ENCODE measurements at regions not wholly inside any gene's neighbourhood (a gene's known extent, or its start where the extent isn't known, plus 50 kb on each side); places are given as distances from the start of the nearest gene placed in this dataset.
"Not testable (repeated sequence)": the region's sequence is repeated elsewhere in the genome, so short reads cannot be mapped to it uniquely, and the experiment has no call there.

- no peaks in the 10 kb centered on the region for H3K36me3 Mint-ChIP-seq (ENCODE audit: insufficient read depth)
- H3K4me3 Mint-ChIP-seq = no peak overlapping the region
- no peaks in the 10 kb centered on the region for H3K9me3 Mint-ChIP-seq
- ATAC-seq (no peak), DNase-seq (no peak)
- H3K27me3 Mint-ChIP-seq (ENCODE audit: low read depth) = peaks cover 30% of the 10 kb centered on the region
- no peaks in the 10 kb centered on the region for H3K4me1 Mint-ChIP-seq (ENCODE audit: low read depth)
Measured at GRCh38 chr10:25104441-25104840, 70.4 kb upstream of the GPR158 start.

- ATAC-seq = no peak
- H3K36me3 Mint-ChIP-seq (ENCODE audit: insufficient read depth) = no peaks in the 10 kb centered on the region
Measured at GRCh38 chr10:25105262-25105661, 69.5 kb upstream of the GPR158 start.

GRCh38 chr10:25105743-25106260, 69.0 kb upstream of the GPR158 start:
- H3K36me3 Mint-ChIP-seq (ENCODE audit: insufficient read depth) = no peaks in the 10 kb centered on the region
- no peaks in the 10 kb centered on the region for H3K4me1 Mint-ChIP-seq (ENCODE audit: low read depth)
- DNase-seq = no peak
- H3K4me3 Mint-ChIP-seq = no peak overlapping the region
- H3K9me3 Mint-ChIP-seq = no peaks in the 10 kb centered on the region
- peaks cover 27% of the 10 kb centered on the region for H3K27me3 Mint-ChIP-seq (ENCODE audit: low read depth)
- no peak for ATAC-seq

More at GRCh38 chr10:25105262-25105661, 69.5 kb upstream of the GPR158 start:
- H3K9me3 Mint-ChIP-seq = no peaks in the 10 kb centered on the region
- H3K27me3 Mint-ChIP-seq (ENCODE audit: low read depth) = peaks cover 30% of the 10 kb centered on the region
- no peaks in the 10 kb centered on the region for H3K4me1 Mint-ChIP-seq (ENCODE audit: low read depth)
- no peak overlapping the region for H3K4me3 Mint-ChIP-seq
- DNase-seq = no peak

- no peaks in the 10 kb centered on the region for H3K36me3 Mint-ChIP-seq (ENCODE audit: insufficient read depth)
- H3K9me3 Mint-ChIP-seq = no peaks in the 10 kb centered on the region
- no peak for ATAC-seq
- no peak overlapping the region for H3K4me3 Mint-ChIP-seq
- H3K4me1 Mint-ChIP-seq (ENCODE audit: low read depth) = no peaks in the 10 kb centered on the region
- H3K27me3 Mint-ChIP-seq (ENCODE audit: low read depth) = peaks cover 17% of the 10 kb centered on the region
- DNase-seq = no peak
Measured at GRCh38 chr10:25107756-25108155, 67.0 kb upstream of the GPR158 start.

GRCh38 chr10:25109896-25110295, 64.9 kb upstream of the GPR158 start:
- H3K27me3 Mint-ChIP-seq (ENCODE audit: low read depth) = peaks cover 18% of the 10 kb centered on the region
- H3K36me3 Mint-ChIP-seq (ENCODE audit: insufficient read depth); H3K4me3 Mint-ChIP-seq; ATAC-seq; DNase-seq; H3K4me1 Mint-ChIP-seq (ENCODE audit: low read depth); H3K9me3 Mint-ChIP-seq: not testable (repeated sequence)

- ATAC-seq (no peak), DNase-seq (no peak)
- peaks cover 28% of the 10 kb centered on the region for H3K27me3 Mint-ChIP-seq (ENCODE audit: low read depth)
- H3K4me1 Mint-ChIP-seq (ENCODE audit: low read depth) = no peaks in the 10 kb centered on the region
- H3K4me3 Mint-ChIP-seq = no peak overlapping the region
- H3K36me3 Mint-ChIP-seq (ENCODE audit: insufficient read depth) = no peaks in the 10 kb centered on the region
- H3K9me3 Mint-ChIP-seq = no peaks in the 10 kb centered on the region
Measured at GRCh38 chr10:25112016-25112415, 62.8 kb upstream of the GPR158 start.

- Mint-ChIP-seq H3K9me3 (no peaks in the 10 kb centered on the region), H3K27me3 (ENCODE audit: low read depth) (peaks cover 33% of the 10 kb centered on the region), H3K36me3 (ENCODE audit: insufficient read depth) (no peaks in the 10 kb centered on the region), H3K4me1 (ENCODE audit: low read depth) (no peaks in the 10 kb centered on the region), H3K4me3 (no peak overlapping the region)
- ATAC-seq (peak in 1 of 2 donors; percentile 70), DNase-seq (no peak)
Measured at GRCh38 chr10:25113191-25114035, 61.4 kb upstream of the GPR158 start.

- H3K27me3 Mint-ChIP-seq (ENCODE audit: low read depth) = peaks cover 27% of the 10 kb centered on the region
- no peaks in the 10 kb centered on the region for H3K4me1 Mint-ChIP-seq (ENCODE audit: low read depth)
- no peaks in the 10 kb centered on the region for H3K9me3 Mint-ChIP-seq
- ATAC-seq = no peak
- H3K36me3 Mint-ChIP-seq (ENCODE audit: insufficient read depth) = no peaks in the 10 kb centered on the region
- H3K4me3 Mint-ChIP-seq = no peak overlapping the region
- no peak for DNase-seq
Measured at GRCh38 chr10:25114036-25114411, 60.8 kb upstream of the GPR158 start.

- Mint-ChIP-seq H3K4me3 (no peak overlapping the region), H3K9me3 (no peaks in the 10 kb centered on the region), H3K27me3 (ENCODE audit: low read depth) (peaks cover 26% of the 10 kb centered on the region), H3K4me1 (ENCODE audit: low read depth) (no peaks in the 10 kb centered on the region), H3K36me3 (ENCODE audit: insufficient read depth) (no peaks in the 10 kb centered on the region)
- DNase-seq (no peak), ATAC-seq (no peak)
Measured at GRCh38 chr10:25117757-25118156, 57.0 kb upstream of the GPR158 start.

GRCh38 chr10:25120188-25120587, 54.6 kb upstream of the GPR158 start:
- H3K4me1 Mint-ChIP-seq (ENCODE audit: low read depth) = no peaks in the 10 kb centered on the region
- no peaks in the 10 kb centered on the region for H3K9me3 Mint-ChIP-seq
- no peak for ATAC-seq

More at GRCh38 chr10:25120188-25120587, 54.6 kb upstream of the GPR158 start:
- no peaks in the 10 kb centered on the region for H3K36me3 Mint-ChIP-seq (ENCODE audit: insufficient read depth)
- DNase-seq = no peak
- no peak overlapping the region for H3K4me3 Mint-ChIP-seq
- H3K27me3 Mint-ChIP-seq (ENCODE audit: low read depth) = peaks cover 23% of the 10 kb centered on the region
